ENCODE measurements at regions not wholly inside any gene's neighbourhood (a gene's known extent, or its start where the extent isn't known, plus 50 kb on each side); places are given as distances from the start of the nearest gene placed in this dataset.

DNA sequence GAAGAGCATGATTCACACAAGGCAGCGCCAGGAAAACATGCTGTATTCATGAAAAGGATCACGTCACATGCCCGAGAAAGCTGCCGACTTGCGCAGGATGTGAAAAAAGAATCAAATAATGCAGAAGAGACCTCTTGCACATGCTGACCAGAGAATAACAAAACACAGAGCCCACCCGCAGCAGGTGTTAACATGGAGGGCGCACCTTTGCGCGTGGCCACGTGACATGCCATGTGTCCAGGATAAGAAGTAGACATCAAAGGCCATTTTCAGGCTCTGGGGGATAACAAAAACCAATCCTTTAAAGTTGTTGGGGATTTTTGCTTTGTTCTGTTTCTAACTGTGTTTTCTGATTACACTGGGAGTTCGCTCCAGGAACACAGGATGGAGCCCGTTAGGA, 1332.8 kb downstream of the ZPLD1 start:
- BruUV-seq (replicated peaks) = no TSS peak
- in situ Hi-C loops (cut with HindIII; ENCODE audit: low pct_unique_long_range_greater_than_20kb, low sequenced_read_pairs) = no loop called here
- POLR2A ChIA-PET = no interaction called here

DNA sequence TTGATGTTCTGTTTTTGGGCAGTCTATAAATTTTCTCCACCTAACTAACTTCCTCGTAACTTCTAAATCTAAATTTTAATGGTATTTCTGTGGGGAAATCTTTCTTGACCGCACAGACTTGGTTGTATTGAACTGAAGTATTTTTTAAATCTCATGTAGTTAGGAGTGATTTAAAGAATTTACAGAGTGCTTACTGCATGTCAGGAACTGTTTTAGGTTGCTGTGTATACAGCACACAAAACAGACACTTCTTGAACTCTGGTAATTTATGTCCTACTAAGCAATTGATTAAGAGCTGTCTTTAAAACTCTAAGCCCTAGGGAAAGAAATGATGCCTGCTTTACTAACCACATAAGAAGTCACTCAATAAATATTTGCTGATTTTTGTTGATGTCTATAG, 1350.2 kb downstream of the ZPLD1 start:
- POLR2A ChIA-PET = no interaction called here
- no peak overlapping the region for H3K27ac ChIP-seq (ENCODE audit: low read length)

More for the DNA sequence above, 1332.8 kb downstream of the ZPLD1 start:
- TF ChIP-seq SIN3A (IDR thresholded peaks at IDR 0.05; ENCODE audit: borderline replicate concordance, insufficient read depth, low read depth, low read length) = no peak
- no peak for TF ChIP-seq CTCF (IDR thresholded peaks at IDR 0.05)
- no peak for TF ChIP-seq POLR2AphosphoS5 (IDR thresholded peaks at IDR 0.05; ENCODE audit: low read depth, low read length)
- TF ChIP-seq REST (IDR thresholded peaks at IDR 0.05; ENCODE audit: insufficient read depth in 1 of 2, low read depth in 2 of 2, low read length in 1 of 2) = no peak
- TF ChIP-seq TCF7L2 (IDR thresholded peaks at IDR 0.05; ENCODE audit: low read depth, low read length) = no peak
- Histone ChIP-seq H3K36me3 (ENCODE audit: control insufficient read depth, insufficient read depth, low read length) (no peaks in the 10 kb centered on the region), H3K27ac (ENCODE audit: low read length) (no peak overlapping the region), H3K4me1 (ENCODE audit: control insufficient read depth, insufficient read depth, low read length) (no peaks in the 10 kb centered on the region), H3K4me3 (ENCODE audit: low read depth in 2 of 2, low read length in 2 of 2) (no peak overlapping the region), H3K9me3 (ENCODE audit: control insufficient read depth, insufficient read depth, low read depth, low read length) (no peaks in the 10 kb centered on the region; the same call in 1 of the 2 replicates), H3K27me3 (ENCODE audit: control insufficient read depth, insufficient read depth, low read length) (no peaks in the 10 kb centered on the region)
- CTCF ChIA-PET = no interaction called here
- intact Hi-C loops (cut with micrococcal nuclease; ENCODE audit: unreplicated experiment) = no loop called here
- DNase-seq (ENCODE audit: low read depth, low spot score) = no peak
- ATAC-seq = no peak

More for the DNA sequence above, 1350.2 kb downstream of the ZPLD1 start:
- H3K4me1 ChIP-seq (ENCODE audit: control insufficient read depth, insufficient read depth, low read length) = no peaks in the 10 kb centered on the region
- TF ChIP-seq POLR2AphosphoS5 (IDR thresholded peaks at IDR 0.05; ENCODE audit: low read depth, low read length) (no peak), CTCF (IDR thresholded peaks at IDR 0.05) (no peak), REST (IDR thresholded peaks at IDR 0.05; ENCODE audit: insufficient read depth in 1 of 2, low read depth in 2 of 2, low read length in 1 of 2) (no peak)
- 0 out of 2 replicates have a peak, but pooled peaks cover 5% of the 10 kb centered on the region for H3K9me3 ChIP-seq (ENCODE audit: control insufficient read depth, insufficient read depth, low read depth, low read length)
- CTCF ChIA-PET = no interaction called here
- no TSS peak for BruUV-seq (replicated peaks)
- in situ Hi-C loops (cut with HindIII; ENCODE audit: low pct_unique_long_range_greater_than_20kb, low sequenced_read_pairs) = no loop called here
- DNase-seq (ENCODE audit: low read depth, low spot score) (no peak), ATAC-seq (no peak)
- no peaks in the 10 kb centered on the region for H3K27me3 ChIP-seq (ENCODE audit: control insufficient read depth, insufficient read depth, low read length)
- no peaks in the 10 kb centered on the region for H3K36me3 ChIP-seq (ENCODE audit: control insufficient read depth, insufficient read depth, low read length)
- intact Hi-C loops (cut with micrococcal nuclease; ENCODE audit: unreplicated experiment) = no loop called here
- no peak overlapping the region for H3K4me3 ChIP-seq (ENCODE audit: low read depth in 2 of 2, low read length in 2 of 2)
